Ishikawa (cell line): ENCODE measurements at regions not wholly inside any gene's neighbourhood (a gene's known extent, or its start where the extent isn't known, plus 50 kb on each side); places are given as distances from the start of the nearest gene placed in this dataset.

Source experiments
- CEBPB ChIP-seq: IDR thresholded peaks from 2 replicates; pipeline ENCODE4 v1.6.1; 2012
- EGR1 ChIP-seq: IDR thresholded peaks from 2 replicates; pipeline ENCODE4 v1.6.1; 2012
- EP300 ChIP-seq: IDR thresholded peaks from 2 replicates; pipeline ENCODE4 v1.6.1; 2012; ENCODE audit warnings: borderline replicate concordance
- FOXM1 ChIP-seq: IDR thresholded peaks from 2 replicates; pipeline ENCODE4 v1.6.1; 2012; ENCODE audit warnings: low read depth, borderline replicate concordance
- NFIC ChIP-seq: IDR thresholded peaks from 2 replicates; pipeline ENCODE4 v1.6.1; 2012
- RAD21 ChIP-seq: IDR thresholded peaks from 2 replicates; pipeline ENCODE4 v1.6.1; 2012; ENCODE audit warnings: low read depth
- REST ChIP-seq: IDR thresholded peaks from 2 replicates; pipeline ENCODE4 v1.6.1; 2012; ENCODE audit warnings: low read depth, mild to moderate bottlenecking
- TAF1 ChIP-seq: IDR thresholded peaks from 2 replicates; pipeline ENCODE4 v1.6.1; 2012; ENCODE audit warnings: low read depth, mild to moderate bottlenecking
- TCF12 ChIP-seq: IDR thresholded peaks from 2 replicates; pipeline ENCODE4 v1.6.1; 2012; ENCODE audit warnings: low read depth
- TEAD4 ChIP-seq: IDR thresholded peaks from 2 replicates; pipeline ENCODE4 v1.6.1; 2012
- YY1 ChIP-seq: IDR thresholded peaks from 2 replicates; pipeline ENCODE4 v1.6.1; 2012; ENCODE audit warnings: low read depth
- ZBTB7A ChIP-seq: IDR thresholded peaks from 2 replicates; pipeline ENCODE4 v1.6.1; 2012; ENCODE audit warnings: low read depth
- TF ChIP-seq, protein P1 (sequence below): IDR thresholded peaks from 2 replicates; pipeline ENCODE4 v1.6.1; 2012

GRCh38 chr20:22977047-22977785, 57.9 kb upstream of the SSTR4 start:
- TF ChIP-seq ZBTB7A (no peak), EGR1 (no peak), EP300 (no peak), TCF12 (no peak)

DNA sequence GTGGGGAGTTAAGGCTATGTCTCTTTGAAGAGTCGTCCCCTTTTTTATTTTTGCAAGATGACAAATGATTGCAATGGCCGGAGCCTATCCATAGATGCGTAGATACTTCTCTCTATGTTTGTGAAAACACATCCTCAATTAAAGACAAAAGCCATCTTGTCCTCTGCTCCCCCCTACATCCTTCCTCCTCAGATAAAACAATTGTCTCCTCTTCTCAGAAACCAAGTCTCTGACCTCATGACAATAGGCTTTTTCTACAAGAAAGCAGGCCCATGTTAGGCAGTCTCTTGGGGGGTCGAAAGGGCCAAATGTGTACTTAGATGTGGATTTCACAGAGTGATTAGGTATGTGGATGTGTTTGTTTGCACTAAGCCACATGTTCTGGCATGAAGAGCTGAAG, 51.1 kb upstream of the SSTR4 start:
- TF ChIP-seq YY1 (no peak), TEAD4 (no peak), EP300 (no peak), CEBPB (no peak), REST (no peak), TAF1 (no peak), RAD21 (no peak), EGR1 (no peak), NFIC (no peak), TCF12 (no peak)
- TF ChIP-seq, protein P1, sequence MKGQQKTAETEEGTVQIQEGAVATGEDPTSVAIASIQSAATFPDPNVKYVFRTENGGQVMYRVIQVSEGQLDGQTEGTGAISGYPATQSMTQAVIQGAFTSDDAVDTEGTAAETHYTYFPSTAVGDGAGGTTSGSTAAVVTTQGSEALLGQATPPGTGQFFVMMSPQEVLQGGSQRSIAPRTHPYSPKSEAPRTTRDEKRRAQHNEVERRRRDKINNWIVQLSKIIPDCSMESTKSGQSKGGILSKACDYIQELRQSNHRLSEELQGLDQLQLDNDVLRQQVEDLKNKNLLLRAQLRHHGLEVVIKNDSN, result no peak

GRCh38 chr20:22984606-22985005, 50.5 kb upstream of the SSTR4 start:
- TF ChIP-seq EP300 (no peak), TAF1 (no peak), YY1 (no peak), RAD21 (no peak), NFIC (no peak), CEBPB (no peak), TEAD4 (no peak), ZBTB7A (no peak), REST (no peak)
- TF ChIP-seq, protein P1, result no peak

DNA sequence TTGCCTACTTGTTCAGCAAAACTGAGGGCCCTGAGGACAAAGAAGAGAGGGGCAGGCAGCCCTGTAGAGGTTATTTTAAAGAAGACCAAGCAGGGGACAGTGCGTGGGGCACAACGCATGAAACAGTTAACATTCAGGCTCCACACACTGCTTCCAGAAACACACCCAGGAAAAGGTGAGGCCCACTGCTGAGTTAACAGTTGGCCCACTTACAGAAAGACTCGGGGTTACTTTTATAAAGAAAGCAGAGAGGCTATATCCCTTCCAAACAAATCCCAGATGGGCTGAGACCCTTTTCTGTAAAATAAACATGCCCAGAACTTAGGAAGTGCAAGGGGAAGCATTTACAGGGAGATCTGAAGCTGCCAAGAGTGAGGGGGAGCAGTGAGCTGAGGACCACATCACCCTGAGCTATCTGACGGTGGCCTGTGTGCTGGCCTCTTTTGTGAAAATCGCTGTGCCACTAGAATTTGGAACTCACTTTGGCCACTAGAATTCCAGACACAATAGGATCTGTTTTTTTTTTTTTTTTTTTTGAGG, 49.8 kb upstream of the SSTR4 start:
- no peak for TF ChIP-seq ZBTB7A
- no peak for TF ChIP-seq NFIC
- no peak for TF ChIP-seq EGR1
- no peak for TF ChIP-seq FOXM1
- TF ChIP-seq, protein P1, result no peak
- no peak for TF ChIP-seq TCF12
- no peak for TF ChIP-seq TAF1
- no peak for TF ChIP-seq EP300
